ENCODE measurements at regions not wholly inside any gene's neighbourhood (a gene's known extent, or its start where the extent isn't known, plus 50 kb on each side); places are given as distances from the start of the nearest gene placed in this dataset.

DNA sequence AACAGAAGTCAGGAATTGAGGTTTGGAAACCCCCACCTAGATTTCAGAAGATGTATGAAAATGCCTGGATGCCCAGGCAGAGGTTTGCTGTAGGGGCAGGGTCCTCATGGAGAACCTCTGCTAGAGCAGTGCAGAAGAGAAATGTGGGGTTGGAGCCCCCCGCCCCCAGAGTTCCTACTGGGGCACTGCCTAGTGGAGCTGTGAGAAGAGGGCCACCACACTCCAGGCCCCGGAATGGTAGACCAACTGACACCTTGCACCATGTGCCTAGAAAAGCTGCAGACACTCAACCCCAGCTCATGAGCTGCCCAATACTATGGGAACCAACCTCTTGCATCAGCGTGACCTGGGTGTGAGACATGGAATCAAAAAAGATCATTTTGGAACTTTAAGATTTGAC lies 967.0 kb upstream of the NRXN1 start:
- TF ChIP-seq, protein P1, sequence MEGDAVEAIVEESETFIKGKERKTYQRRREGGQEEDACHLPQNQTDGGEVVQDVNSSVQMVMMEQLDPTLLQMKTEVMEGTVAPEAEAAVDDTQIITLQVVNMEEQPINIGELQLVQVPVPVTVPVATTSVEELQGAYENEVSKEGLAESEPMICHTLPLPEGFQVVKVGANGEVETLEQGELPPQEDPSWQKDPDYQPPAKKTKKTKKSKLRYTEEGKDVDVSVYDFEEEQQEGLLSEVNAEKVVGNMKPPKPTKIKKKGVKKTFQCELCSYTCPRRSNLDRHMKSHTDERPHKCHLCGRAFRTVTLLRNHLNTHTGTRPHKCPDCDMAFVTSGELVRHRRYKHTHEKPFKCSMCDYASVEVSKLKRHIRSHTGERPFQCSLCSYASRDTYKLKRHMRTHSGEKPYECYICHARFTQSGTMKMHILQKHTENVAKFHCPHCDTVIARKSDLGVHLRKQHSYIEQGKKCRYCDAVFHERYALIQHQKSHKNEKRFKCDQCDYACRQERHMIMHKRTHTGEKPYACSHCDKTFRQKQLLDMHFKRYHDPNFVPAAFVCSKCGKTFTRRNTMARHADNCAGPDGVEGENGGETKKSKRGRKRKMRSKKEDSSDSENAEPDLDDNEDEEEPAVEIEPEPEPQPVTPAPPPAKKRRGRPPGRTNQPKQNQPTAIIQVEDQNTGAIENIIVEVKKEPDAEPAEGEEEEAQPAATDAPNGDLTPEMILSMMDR (IDR thresholded peaks at IDR 0.05; ENCODE audit: low read depth, low read length): no peak

DNA sequence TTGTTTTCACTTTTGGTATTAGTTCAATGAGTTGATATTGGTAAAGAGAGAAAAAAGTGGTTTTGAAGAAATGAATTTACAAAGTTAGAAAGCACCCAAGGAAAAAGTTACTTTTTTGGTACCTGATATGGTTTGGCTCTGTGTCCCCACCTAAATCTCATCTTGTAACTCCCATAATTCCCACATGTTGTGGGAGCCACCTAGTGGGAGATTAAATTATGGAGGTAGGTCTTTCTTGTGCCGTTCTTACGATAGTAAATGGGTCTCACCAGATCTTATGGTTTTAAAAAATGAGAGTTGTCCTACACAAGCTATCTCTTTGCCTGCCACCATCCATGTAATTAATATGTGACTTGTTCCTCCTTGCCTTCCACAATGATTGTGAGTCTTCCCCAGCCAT lies 965.6 kb upstream of the NRXN1 start:
- no peak overlapping the region for H3K4me3 ChIP-seq (ENCODE audit: low read depth, low read length)
- TF ChIP-seq, protein P1 (IDR thresholded peaks at IDR 0.05; ENCODE audit: low read depth, low read length): no peak

More for the DNA sequence above, 967.0 kb upstream of the NRXN1 start:
- H3K4me3 ChIP-seq (ENCODE audit: low read depth, low read length): no peak overlapping the region

DNA sequence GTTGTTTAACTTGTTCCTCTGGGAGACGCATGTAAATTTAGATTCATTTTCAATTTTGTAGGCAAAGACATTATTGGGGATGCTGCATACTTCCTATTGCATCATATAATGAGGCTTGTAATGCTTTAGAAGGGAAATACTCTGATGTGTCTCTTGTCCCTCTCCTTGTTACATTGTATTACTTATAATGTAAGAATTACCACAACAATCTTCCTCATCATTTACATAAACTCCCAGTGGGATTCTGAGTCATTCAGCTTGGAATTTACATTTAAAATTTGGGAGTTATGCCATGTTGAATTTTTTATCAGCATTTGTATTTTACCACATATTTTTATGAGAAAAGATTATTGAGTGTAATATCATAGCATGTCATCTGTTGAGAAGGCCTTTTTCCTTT lies 963.4 kb upstream of the NRXN1 start:
- TF ChIP-seq, protein P1 (IDR thresholded peaks at IDR 0.05; ENCODE audit: low read depth, low read length): no peak
- no peak overlapping the region for H3K4me3 ChIP-seq (ENCODE audit: low read depth, low read length)

DNA sequence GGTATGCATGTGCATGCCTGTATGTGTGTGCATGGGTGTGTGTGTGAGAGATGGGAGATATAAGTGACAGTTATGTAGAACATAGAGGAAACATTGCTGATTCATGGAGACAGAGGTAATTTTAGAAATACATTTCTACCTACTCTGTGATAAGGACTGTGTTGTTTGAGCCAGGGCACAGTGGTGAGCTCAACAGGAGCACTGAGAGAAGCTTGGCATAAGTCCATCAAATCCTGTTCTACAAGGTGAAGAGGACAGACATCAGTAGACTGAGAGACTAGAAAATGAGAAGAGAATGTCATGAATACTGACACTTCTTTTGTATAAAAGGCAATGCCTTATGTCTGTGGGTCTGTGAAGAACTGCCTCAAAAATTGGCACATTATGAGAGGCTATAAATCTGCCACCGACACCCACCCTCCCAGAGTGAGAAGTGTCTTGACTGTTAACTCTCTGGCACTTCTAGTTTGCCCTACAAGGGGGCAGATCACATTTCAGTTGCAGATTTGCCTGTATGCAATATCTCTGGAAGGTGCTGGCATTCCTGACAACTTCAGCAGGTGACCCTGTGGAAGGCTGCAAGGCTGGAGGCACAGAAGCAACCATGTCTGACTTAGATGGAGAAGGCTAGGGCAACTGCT lies 962.3 kb upstream of the NRXN1 start:
- no peak overlapping the region for H3K4me3 ChIP-seq (ENCODE audit: low read depth, low read length)
- TF ChIP-seq, protein P1 (IDR thresholded peaks at IDR 0.05; ENCODE audit: low read depth, low read length): no peak

DNA sequence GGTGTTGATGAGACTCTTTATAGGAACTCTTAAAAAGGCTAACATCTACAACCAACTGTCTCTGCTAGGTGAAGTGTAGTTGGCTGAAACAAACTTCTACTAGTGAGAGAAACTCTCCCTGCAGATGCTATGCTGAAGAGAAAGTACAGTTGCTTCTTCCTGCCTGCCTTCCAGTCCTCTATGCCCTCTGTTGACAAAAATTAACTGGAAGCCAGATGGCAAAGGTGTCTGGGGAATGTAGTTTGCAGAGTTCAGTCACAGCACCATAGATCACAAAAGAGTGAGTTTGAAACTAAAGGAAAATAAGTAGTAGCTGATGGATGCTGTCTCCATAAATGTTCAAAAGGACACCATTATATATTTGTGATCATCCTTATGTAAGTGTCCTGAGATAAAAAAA lies 958.8 kb upstream of the NRXN1 start:
- TF ChIP-seq, protein P1 (IDR thresholded peaks at IDR 0.05; ENCODE audit: low read depth, low read length): no peak
- no peak overlapping the region for H3K4me3 ChIP-seq (ENCODE audit: low read depth, low read length)

DNA sequence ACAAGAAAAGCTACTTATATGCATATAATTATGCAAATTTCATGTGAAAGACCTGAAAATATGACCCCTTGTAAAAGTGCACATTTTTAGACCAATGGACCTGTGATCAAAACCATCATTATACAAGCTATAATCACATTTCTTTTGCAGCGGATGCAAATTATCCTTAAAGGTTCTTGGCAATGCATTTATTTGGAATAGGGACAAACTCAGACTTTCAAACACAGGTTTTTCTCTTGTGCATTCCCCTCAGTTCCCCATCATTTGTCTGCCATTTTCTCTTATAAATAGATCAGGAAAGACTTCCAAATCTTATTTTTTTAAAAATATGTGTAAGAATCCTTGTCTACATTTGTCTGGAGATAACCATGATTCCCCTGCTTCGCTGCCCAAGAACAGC lies 954.2 kb upstream of the NRXN1 start:
- TF ChIP-seq, protein P1 (IDR thresholded peaks at IDR 0.05; ENCODE audit: low read depth, low read length): no peak
- H3K4me3 ChIP-seq (ENCODE audit: low read depth, low read length): no peak overlapping the region

DNA sequence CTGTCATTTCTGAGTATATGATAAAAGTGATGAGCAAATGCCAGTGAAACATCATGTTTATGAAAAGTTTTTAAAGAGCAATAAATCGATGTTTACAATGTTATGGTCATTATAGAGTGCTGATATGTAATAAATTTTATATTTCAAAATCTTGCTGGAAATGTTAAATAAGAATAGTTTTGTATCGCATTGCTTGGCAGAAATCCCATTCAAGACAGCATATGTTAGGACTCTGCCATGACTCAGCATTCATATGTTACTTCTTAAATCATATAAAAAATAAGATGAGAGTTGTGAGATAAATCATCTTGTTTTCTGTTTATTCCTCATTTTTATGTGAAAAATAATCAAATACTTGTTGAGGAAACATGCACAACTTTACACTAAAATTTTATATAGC lies 949.9 kb upstream of the NRXN1 start:
- no peak overlapping the region for H3K4me3 ChIP-seq (ENCODE audit: low read depth, low read length)
- TF ChIP-seq, protein P1 (IDR thresholded peaks at IDR 0.05; ENCODE audit: low read depth, low read length): no peak
